ENCODE measurements at regions not wholly inside any gene's neighbourhood (a gene's known extent, or its start where the extent isn't known, plus 50 kb on each side); places are given as distances from the start of the nearest gene placed in this dataset.

DNA sequence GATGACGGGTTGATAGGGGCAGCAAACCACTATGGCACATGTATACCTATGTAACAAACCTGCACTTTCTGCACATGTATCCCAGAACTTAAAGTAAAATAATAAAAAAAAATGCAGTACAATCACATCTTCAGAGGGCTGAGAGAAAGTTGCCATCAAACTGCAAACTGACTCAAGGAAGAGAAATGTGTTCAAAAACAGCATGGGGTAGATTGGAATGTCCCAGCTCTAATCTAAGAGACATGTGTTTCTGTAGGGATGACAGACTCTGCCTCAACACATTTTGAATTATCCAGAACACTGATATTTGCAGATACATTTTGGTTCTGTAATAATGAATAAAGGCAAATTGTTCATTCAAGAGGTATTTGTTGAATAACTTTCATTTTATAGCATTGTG is 171.2 kb upstream of the RUNX1 start:
- TF ChIP-seq, protein P1, sequence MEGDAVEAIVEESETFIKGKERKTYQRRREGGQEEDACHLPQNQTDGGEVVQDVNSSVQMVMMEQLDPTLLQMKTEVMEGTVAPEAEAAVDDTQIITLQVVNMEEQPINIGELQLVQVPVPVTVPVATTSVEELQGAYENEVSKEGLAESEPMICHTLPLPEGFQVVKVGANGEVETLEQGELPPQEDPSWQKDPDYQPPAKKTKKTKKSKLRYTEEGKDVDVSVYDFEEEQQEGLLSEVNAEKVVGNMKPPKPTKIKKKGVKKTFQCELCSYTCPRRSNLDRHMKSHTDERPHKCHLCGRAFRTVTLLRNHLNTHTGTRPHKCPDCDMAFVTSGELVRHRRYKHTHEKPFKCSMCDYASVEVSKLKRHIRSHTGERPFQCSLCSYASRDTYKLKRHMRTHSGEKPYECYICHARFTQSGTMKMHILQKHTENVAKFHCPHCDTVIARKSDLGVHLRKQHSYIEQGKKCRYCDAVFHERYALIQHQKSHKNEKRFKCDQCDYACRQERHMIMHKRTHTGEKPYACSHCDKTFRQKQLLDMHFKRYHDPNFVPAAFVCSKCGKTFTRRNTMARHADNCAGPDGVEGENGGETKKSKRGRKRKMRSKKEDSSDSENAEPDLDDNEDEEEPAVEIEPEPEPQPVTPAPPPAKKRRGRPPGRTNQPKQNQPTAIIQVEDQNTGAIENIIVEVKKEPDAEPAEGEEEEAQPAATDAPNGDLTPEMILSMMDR (IDR thresholded peaks at IDR 0.05) = no peak
- no peak for TF ChIP-seq POLR2A (IDR thresholded peaks at IDR 0.05)
- TF ChIP-seq EP300 (IDR thresholded peaks at IDR 0.05) = no peak

Measured in tibial nerve (tissue), 4 donors.